ENCODE measurements at regions not wholly inside any gene's neighbourhood (a gene's known extent, or its start where the extent isn't known, plus 50 kb on each side); places are given as distances from the start of the nearest gene placed in this dataset.
"Not testable (repeated sequence)": the region's sequence is repeated elsewhere in the genome, so short reads cannot be mapped to it uniquely, and the experiment has no call there.

GRCh38 chr18:29361843-29362242 lies 1184.9 kb upstream of the CDH2 start:
- no peak overlapping the region for H3K4me3 ChIP-seq (ENCODE audit: low read length)
- DNase-seq (ENCODE audit: low read depth): no peak
- TF ChIP-seq CTCF (IDR thresholded peaks at IDR 0.05; ENCODE audit: insufficient read depth, low read depth, low read length, missing control alignments): no peak

GRCh38 chr18:29360659-29361058 lies 1183.7 kb upstream of the CDH2 start:
- H3K4me3 ChIP-seq (ENCODE audit: low read length); DNase-seq (ENCODE audit: low read depth): not testable (repeated sequence)

GRCh38 chr18:29359222-29359621 lies 1182.3 kb upstream of the CDH2 start:
- not testable (repeated sequence) for H3K4me3 ChIP-seq (ENCODE audit: low read length); DNase-seq (ENCODE audit: low read depth)

GRCh38 chr18:29351171-29351570 lies 1174.2 kb upstream of the CDH2 start:
- no peak for TF ChIP-seq CTCF (IDR thresholded peaks at IDR 0.05; ENCODE audit: insufficient read depth, low read depth, low read length, missing control alignments)
- no peak overlapping the region for H3K4me3 ChIP-seq (ENCODE audit: low read length)
- DNase-seq (ENCODE audit: low read depth): no peak

GRCh38 chr18:29328932-29329331 lies 1152.0 kb upstream of the CDH2 start:
- no peak for DNase-seq (ENCODE audit: low read depth)
- no peak overlapping the region for H3K4me3 ChIP-seq (ENCODE audit: low read length)
- no peak for TF ChIP-seq CTCF (IDR thresholded peaks at IDR 0.05; ENCODE audit: insufficient read depth, low read depth, low read length, missing control alignments)

- DNase-seq (ENCODE audit: low read depth): no peak
- TF ChIP-seq CTCF (IDR thresholded peaks at IDR 0.05; ENCODE audit: insufficient read depth, low read depth, low read length, missing control alignments): no peak
These were observed 1149.3 kb upstream of the CDH2 start for GRCh38 chr18:29326214-29326613.

GRCh38 chr18:29321561-29321960 lies 1144.6 kb upstream of the CDH2 start:
- no peak overlapping the region for H3K4me3 ChIP-seq (ENCODE audit: low read length)
- TF ChIP-seq CTCF (IDR thresholded peaks at IDR 0.05; ENCODE audit: insufficient read depth, low read depth, low read length, missing control alignments): no peak
- peak; percentile 30 for DNase-seq (ENCODE audit: low read depth)

More at GRCh38 chr18:29326214-29326613, 1149.3 kb upstream of the CDH2 start:
- H3K4me3 ChIP-seq (ENCODE audit: low read length): no peak overlapping the region

GRCh38 chr18:29313312-29313711 lies 1136.4 kb upstream of the CDH2 start:
- no peak for TF ChIP-seq CTCF (IDR thresholded peaks at IDR 0.05; ENCODE audit: insufficient read depth, low read depth, low read length, missing control alignments)
- no peak overlapping the region for H3K4me3 ChIP-seq (ENCODE audit: low read length)
- no peak for DNase-seq (ENCODE audit: low read depth)
